ENCODE measurements at regions not wholly inside any gene's neighbourhood (a gene's known extent, or its start where the extent isn't known, plus 50 kb on each side); places are given as distances from the start of the nearest gene placed in this dataset.
A peak's percentile ranks its signal among the peaks of the same experiment; 100 is the strongest.
"Not testable (repeated sequence)": the region's sequence is repeated elsewhere in the genome, so short reads cannot be mapped to it uniquely, and the experiment has no call there.

GRCh38 chr7:131929632-131930031 lies 373.2 kb upstream of the PODXL start:
- H3K27me3 Mint-ChIP-seq: peaks cover 7% of the 10 kb centered on the region
- no peak overlapping the region for H3K4me3 Mint-ChIP-seq
- DNase-seq (ENCODE audit: low spot score in 2 of 2) (no peak), ATAC-seq (ENCODE audit: low read depth) (no peak)
- H3K27ac Mint-ChIP-seq: no peak overlapping the region
- H3K36me3 Mint-ChIP-seq: no peaks in the 10 kb centered on the region
- H3K4me1 Mint-ChIP-seq: no peaks in the 10 kb centered on the region
- peaks cover 6% of the 10 kb centered on the region for H3K9me3 Mint-ChIP-seq

GRCh38 chr7:131927770-131928423 lies 371.5 kb upstream of the PODXL start:
- H3K27me3 Mint-ChIP-seq: peaks cover 7% of the 10 kb centered on the region
- peaks cover 2% of the 10 kb centered on the region for H3K9me3 Mint-ChIP-seq
- no peaks in the 10 kb centered on the region for H3K36me3 Mint-ChIP-seq
- no peak overlapping the region for H3K4me3 Mint-ChIP-seq
- H3K27ac Mint-ChIP-seq: no peak overlapping the region
- H3K4me1 Mint-ChIP-seq: no peaks in the 10 kb centered on the region
- no peak for ATAC-seq (ENCODE audit: low read depth)
- DNase-seq (ENCODE audit: low spot score in 2 of 2): no peak

- no peak overlapping the region for H3K27ac Mint-ChIP-seq
- ATAC-seq (ENCODE audit: low read depth) (no peak), DNase-seq (ENCODE audit: low spot score in 2 of 2) (no peak)
- H3K36me3 Mint-ChIP-seq: no peaks in the 10 kb centered on the region
- no peaks in the 10 kb centered on the region for H3K4me1 Mint-ChIP-seq
- H3K27me3 Mint-ChIP-seq: peaks cover 4% of the 10 kb centered on the region
- H3K9me3 Mint-ChIP-seq: no peaks in the 10 kb centered on the region
- H3K4me3 Mint-ChIP-seq: no peak overlapping the region
Measured at GRCh38 chr7:131925636-131926035, 369.2 kb upstream of the PODXL start.

- no peak overlapping the region for H3K27ac Mint-ChIP-seq
- peak overlapping the region; percentile 2 for H3K4me3 Mint-ChIP-seq
- DNase-seq (ENCODE audit: low spot score in 2 of 2): no peak
- no peaks in the 10 kb centered on the region for H3K4me1 Mint-ChIP-seq
- ATAC-seq (ENCODE audit: low read depth): no peak
- H3K36me3 Mint-ChIP-seq: no peaks in the 10 kb centered on the region
- H3K27me3 Mint-ChIP-seq: peaks cover 4% of the 10 kb centered on the region
- no peaks in the 10 kb centered on the region for H3K9me3 Mint-ChIP-seq
Measured at GRCh38 chr7:131924857-131925256, 368.4 kb upstream of the PODXL start.

GRCh38 chr7:131922948-131923347 lies 366.5 kb upstream of the PODXL start:
- not testable (repeated sequence) for H3K4me1 Mint-ChIP-seq; ATAC-seq (ENCODE audit: low read depth); H3K27ac Mint-ChIP-seq; H3K36me3 Mint-ChIP-seq; DNase-seq (ENCODE audit: low spot score in 2 of 2); H3K27me3 Mint-ChIP-seq; H3K4me3 Mint-ChIP-seq; H3K9me3 Mint-ChIP-seq

GRCh38 chr7:131921016-131921415 lies 364.6 kb upstream of the PODXL start:
- Mint-ChIP-seq H3K9me3 (peaks cover 2% of the 10 kb centered on the region), H3K27me3 (no peaks in the 10 kb centered on the region), H3K4me1 (no peaks in the 10 kb centered on the region), H3K36me3 (no peaks in the 10 kb centered on the region), H3K4me3 (no peak overlapping the region), H3K27ac (no peak overlapping the region)
- ATAC-seq (ENCODE audit: low read depth) (no peak), DNase-seq (ENCODE audit: low spot score in 2 of 2) (no peak)

- ATAC-seq (ENCODE audit: low read depth) (no peak), DNase-seq (ENCODE audit: low spot score in 2 of 2) (no peak)
- H3K4me1 Mint-ChIP-seq: no peaks in the 10 kb centered on the region
- H3K4me3 Mint-ChIP-seq: no peak overlapping the region
- peaks cover 2% of the 10 kb centered on the region for H3K9me3 Mint-ChIP-seq
- no peaks in the 10 kb centered on the region for H3K27me3 Mint-ChIP-seq
- no peak overlapping the region for H3K27ac Mint-ChIP-seq
- H3K36me3 Mint-ChIP-seq: no peaks in the 10 kb centered on the region
Measured at GRCh38 chr7:131919920-131920709, 363.7 kb upstream of the PODXL start.

- Mint-ChIP-seq H3K36me3 (no peaks in the 10 kb centered on the region), H3K4me3 (no peak overlapping the region), H3K9me3 (peaks cover 2% of the 10 kb centered on the region), H3K4me1 (no peaks in the 10 kb centered on the region), H3K27me3 (peaks cover 17% of the 10 kb centered on the region), H3K27ac (no peak overlapping the region)
- ATAC-seq (ENCODE audit: low read depth) (no peak), DNase-seq (ENCODE audit: low spot score in 2 of 2) (no peak)
Measured at GRCh38 chr7:131911112-131911511, 354.7 kb upstream of the PODXL start.

GRCh38 chr7:131909151-131909768 lies 352.8 kb upstream of the PODXL start:
- Mint-ChIP-seq H3K4me3 (no peak overlapping the region), H3K4me1 (no peaks in the 10 kb centered on the region), H3K27me3 (peaks cover 17% of the 10 kb centered on the region), H3K27ac (no peak overlapping the region), H3K36me3 (no peaks in the 10 kb centered on the region), H3K9me3 (peaks cover 3% of the 10 kb centered on the region)
- ATAC-seq (ENCODE audit: low read depth) (no peak), DNase-seq (ENCODE audit: low spot score in 2 of 2) (no peak)

- H3K4me1 Mint-ChIP-seq: no peaks in the 10 kb centered on the region
- H3K9me3 Mint-ChIP-seq: peaks cover 6% of the 10 kb centered on the region
- H3K4me3 Mint-ChIP-seq: no peak overlapping the region
- ATAC-seq (ENCODE audit: low read depth): no peak
- H3K27me3 Mint-ChIP-seq: peaks cover 17% of the 10 kb centered on the region
- no peaks in the 10 kb centered on the region for H3K36me3 Mint-ChIP-seq
- no peak for DNase-seq (ENCODE audit: low spot score in 2 of 2)
- no peak overlapping the region for H3K27ac Mint-ChIP-seq
Measured at GRCh38 chr7:131908714-131909113, 352.3 kb upstream of the PODXL start.

DNA sequence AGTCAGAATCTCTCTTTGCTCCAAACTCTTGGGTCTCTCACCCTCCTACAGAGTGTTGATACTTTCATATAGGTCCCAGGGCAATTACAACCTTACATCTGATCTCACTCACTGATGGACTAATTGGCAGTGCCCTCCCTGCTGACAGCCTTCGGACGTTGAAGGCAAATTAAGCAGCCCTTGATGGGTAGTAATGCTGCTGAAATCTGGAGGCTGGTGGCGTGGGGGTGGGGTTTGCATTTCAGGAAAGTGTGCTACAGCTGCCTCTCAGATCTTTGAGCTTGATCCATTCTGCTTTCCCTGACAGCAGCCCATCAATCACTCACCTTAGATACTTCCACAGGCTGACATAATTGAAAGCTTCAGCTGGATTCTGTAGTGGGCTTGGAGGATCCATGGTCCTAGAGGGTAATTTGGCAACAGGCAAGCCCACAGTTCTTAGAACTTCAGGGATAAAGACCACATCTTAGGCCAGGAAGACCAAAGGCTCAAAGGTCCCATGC lies 349.1 kb upstream of the PODXL start:
- Mint-ChIP-seq H3K9me3 (peaks cover 6% of the 10 kb centered on the region), H3K36me3 (no peaks in the 10 kb centered on the region), H3K4me1 (no peaks in the 10 kb centered on the region), H3K4me3 (no peak overlapping the region), H3K27me3 (peaks cover 14% of the 10 kb centered on the region), H3K27ac (no peak overlapping the region)
- ATAC-seq (ENCODE audit: low read depth) (no peak), DNase-seq (ENCODE audit: low spot score in 2 of 2) (no peak)

DNA sequence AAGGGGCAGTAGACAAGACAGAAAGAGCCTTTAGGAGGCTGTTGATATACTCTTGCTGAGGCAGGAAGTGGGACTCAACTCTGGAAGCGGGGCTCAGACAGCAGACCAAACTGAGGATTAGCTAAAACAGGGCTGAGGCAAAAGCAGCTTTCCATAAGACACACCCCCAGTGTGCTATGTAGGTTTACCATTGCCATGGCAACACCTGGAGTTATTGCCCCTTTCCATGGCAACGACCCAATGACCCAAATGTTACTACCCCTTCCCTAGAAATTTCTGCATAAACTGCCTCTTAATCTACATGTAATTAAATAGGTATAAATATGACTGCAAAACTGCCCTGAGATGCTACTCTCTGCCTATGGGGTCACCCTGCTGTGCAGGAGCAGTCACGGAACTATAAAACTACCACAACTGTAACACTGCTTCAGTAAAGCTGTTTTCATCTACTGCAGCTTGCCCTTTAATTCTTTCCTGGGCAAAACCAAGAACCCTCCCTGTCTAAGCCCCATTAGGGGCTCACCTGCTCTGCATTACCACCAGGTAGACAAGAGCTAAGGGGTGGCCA lies 348.4 kb upstream of the PODXL start:
- no peak overlapping the region for H3K4me3 Mint-ChIP-seq
- peaks cover 11% of the 10 kb centered on the region for H3K27me3 Mint-ChIP-seq
- ATAC-seq (ENCODE audit: low read depth): no peak
- no peaks in the 10 kb centered on the region for H3K36me3 Mint-ChIP-seq
- peaks cover 6% of the 10 kb centered on the region for H3K9me3 Mint-ChIP-seq
- DNase-seq (ENCODE audit: low spot score in 2 of 2): no peak
- H3K27ac Mint-ChIP-seq: no peak overlapping the region
- no peaks in the 10 kb centered on the region for H3K4me1 Mint-ChIP-seq

- H3K27me3 Mint-ChIP-seq: peaks cover 9% of the 10 kb centered on the region
- no peak for ATAC-seq (ENCODE audit: low read depth)
- H3K4me3 Mint-ChIP-seq: no peak overlapping the region
Measured at GRCh38 chr7:131903315-131903714, 346.9 kb upstream of the PODXL start.

DNA sequence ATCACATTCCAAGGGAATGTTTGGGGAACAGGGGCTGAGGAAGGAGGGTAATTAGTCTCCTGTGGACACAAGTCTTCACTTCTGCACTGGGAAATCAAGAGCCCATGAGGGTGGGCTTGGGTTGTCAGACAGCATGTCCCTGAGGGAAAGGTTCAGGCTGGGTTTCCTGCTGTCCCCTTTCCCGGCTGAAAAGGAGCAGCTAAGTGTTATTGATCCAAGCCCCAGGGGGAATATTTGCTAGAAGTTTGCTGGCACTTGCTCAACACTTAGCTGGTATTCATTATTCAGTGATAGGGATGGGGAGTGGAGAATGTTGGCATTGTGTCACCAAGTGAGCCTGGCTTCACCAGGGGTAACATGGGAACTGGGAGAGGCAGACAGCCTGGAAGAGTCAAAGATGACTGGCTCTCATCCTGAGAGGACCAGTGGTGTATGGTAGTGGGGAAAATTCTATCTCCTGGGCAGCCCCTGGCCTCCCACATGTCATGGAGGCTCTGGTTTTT lies 344.4 kb upstream of the PODXL start:
- ATAC-seq (ENCODE audit: low read depth) (no peak), DNase-seq (ENCODE audit: low spot score in 2 of 2) (no peak)
- H3K9me3 Mint-ChIP-seq: peaks cover 6% of the 10 kb centered on the region
- no peaks in the 10 kb centered on the region for H3K36me3 Mint-ChIP-seq
- H3K27ac Mint-ChIP-seq: no peak overlapping the region
- H3K4me3 Mint-ChIP-seq: no peak overlapping the region
- H3K27me3 Mint-ChIP-seq: peaks cover 2% of the 10 kb centered on the region
- no peaks in the 10 kb centered on the region for H3K4me1 Mint-ChIP-seq

More at GRCh38 chr7:131903315-131903714, 346.9 kb upstream of the PODXL start:
- Mint-ChIP-seq H3K27ac (no peak overlapping the region), H3K4me1 (no peaks in the 10 kb centered on the region), H3K36me3 (no peaks in the 10 kb centered on the region), H3K9me3 (peaks cover 6% of the 10 kb centered on the region)
- DNase-seq (ENCODE audit: low spot score in 2 of 2): no peak

Measured in memory B cell (primary cell).